ENCODE measurements at regions not wholly inside any gene's neighbourhood (a gene's known extent, or its start where the extent isn't known, plus 50 kb on each side); places are given as distances from the start of the nearest gene placed in this dataset.
"Not testable (repeated sequence)": the region's sequence is repeated elsewhere in the genome, so short reads cannot be mapped to it uniquely, and the experiment has no call there.

GRCh38 chr2:193219413-193219812, 1024.7 kb upstream of the TMEFF2 start:
- no peak for DNase-seq

- DNase-seq: no peak
Observed at GRCh38 chr2:193201583-193201982, 1006.9 kb upstream of the TMEFF2 start.

- no peak for DNase-seq
Observed at GRCh38 chr2:193199322-193199721, 1004.6 kb upstream of the TMEFF2 start.

- no peak for DNase-seq
Observed at GRCh38 chr2:193187816-193188215, 993.1 kb upstream of the TMEFF2 start.

- not testable (repeated sequence) for DNase-seq
Observed at GRCh38 chr2:193170981-193171380, 976.2 kb upstream of the TMEFF2 start.

- no peak for DNase-seq
Observed at GRCh38 chr2:193156480-193156879, 961.7 kb upstream of the TMEFF2 start.

GRCh38 chr2:193154076-193154475, 959.3 kb upstream of the TMEFF2 start:
- DNase-seq: no peak

GRCh38 chr2:193153576-193153975, 958.8 kb upstream of the TMEFF2 start:
- DNase-seq: no peak

- DNase-seq: not testable (repeated sequence)
Observed at GRCh38 chr2:193142467-193142866, 947.7 kb upstream of the TMEFF2 start.

- DNase-seq: no peak
Observed at GRCh38 chr2:193141998-193142397, 947.3 kb upstream of the TMEFF2 start.

GRCh38 chr2:193140895-193141294, 946.2 kb upstream of the TMEFF2 start:
- DNase-seq: not testable (repeated sequence)

GRCh38 chr2:193124815-193125214, 930.1 kb upstream of the TMEFF2 start:
- DNase-seq: no peak

- no peak for DNase-seq
Observed at GRCh38 chr2:193114827-193115226, 920.1 kb upstream of the TMEFF2 start.

- no peak for DNase-seq
Observed at GRCh38 chr2:193112986-193113385, 918.3 kb upstream of the TMEFF2 start.

- DNase-seq: no peak
Observed at GRCh38 chr2:193103064-193103463, 908.3 kb upstream of the TMEFF2 start.

- DNase-seq: no peak
Observed at GRCh38 chr2:193101591-193101990, 906.9 kb upstream of the TMEFF2 start.

- no peak for DNase-seq
Observed at GRCh38 chr2:193088026-193088425, 893.3 kb upstream of the TMEFF2 start.

GRCh38 chr2:193076995-193077394, 882.3 kb upstream of the TMEFF2 start:
- DNase-seq: no peak

- no peak for DNase-seq
Observed at GRCh38 chr2:193074933-193075332, 880.2 kb upstream of the TMEFF2 start.

- DNase-seq: no peak
Observed at GRCh38 chr2:193072647-193073046, 877.9 kb upstream of the TMEFF2 start.

- DNase-seq: not testable (repeated sequence)
Observed at GRCh38 chr2:193025556-193025955, 830.8 kb upstream of the TMEFF2 start.

- no peak for DNase-seq
Observed at GRCh38 chr2:193024791-193025190, 830.1 kb upstream of the TMEFF2 start.

GRCh38 chr2:193011870-193012269, 817.1 kb upstream of the TMEFF2 start:
- no peak for DNase-seq

GRCh38 chr2:192993059-192993458, 798.3 kb upstream of the TMEFF2 start:
- no peak for DNase-seq

- DNase-seq: no peak
Observed at GRCh38 chr2:192983173-192983572, 788.4 kb upstream of the TMEFF2 start.

- DNase-seq: peak; percentile 20
Observed at GRCh38 chr2:192978395-192978794, 783.7 kb upstream of the TMEFF2 start.

Measured in NCI-H510A treated with DMSO at 0.1 percent for 48 hours (cell line).